ENCODE measurements at regions not wholly inside any gene's neighbourhood (a gene's known extent, or its start where the extent isn't known, plus 50 kb on each side); places are given as distances from the start of the nearest gene placed in this dataset.

- TF ChIP-seq, protein P1, sequence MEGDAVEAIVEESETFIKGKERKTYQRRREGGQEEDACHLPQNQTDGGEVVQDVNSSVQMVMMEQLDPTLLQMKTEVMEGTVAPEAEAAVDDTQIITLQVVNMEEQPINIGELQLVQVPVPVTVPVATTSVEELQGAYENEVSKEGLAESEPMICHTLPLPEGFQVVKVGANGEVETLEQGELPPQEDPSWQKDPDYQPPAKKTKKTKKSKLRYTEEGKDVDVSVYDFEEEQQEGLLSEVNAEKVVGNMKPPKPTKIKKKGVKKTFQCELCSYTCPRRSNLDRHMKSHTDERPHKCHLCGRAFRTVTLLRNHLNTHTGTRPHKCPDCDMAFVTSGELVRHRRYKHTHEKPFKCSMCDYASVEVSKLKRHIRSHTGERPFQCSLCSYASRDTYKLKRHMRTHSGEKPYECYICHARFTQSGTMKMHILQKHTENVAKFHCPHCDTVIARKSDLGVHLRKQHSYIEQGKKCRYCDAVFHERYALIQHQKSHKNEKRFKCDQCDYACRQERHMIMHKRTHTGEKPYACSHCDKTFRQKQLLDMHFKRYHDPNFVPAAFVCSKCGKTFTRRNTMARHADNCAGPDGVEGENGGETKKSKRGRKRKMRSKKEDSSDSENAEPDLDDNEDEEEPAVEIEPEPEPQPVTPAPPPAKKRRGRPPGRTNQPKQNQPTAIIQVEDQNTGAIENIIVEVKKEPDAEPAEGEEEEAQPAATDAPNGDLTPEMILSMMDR (IDR thresholded peaks at IDR 0.05): no peak
- TF ChIP-seq POLR2A (IDR thresholded peaks at IDR 0.05): no peak
Observed at GRCh38 chr10:43971306-43971705, 322.6 kb upstream of the ZNF32 start.
